WI38 (cell line): ENCODE measurements at regions not wholly inside any gene's neighbourhood (a gene's known extent, or its start where the extent isn't known, plus 50 kb on each side); places are given as distances from the start of the nearest gene placed in this dataset.

Experiments
- H3K4me3 ChIP-seq: 2 replicates; pipeline ENCODE4 v1.5.1; 2011; ENCODE audit warnings: low read depth, mild to moderate bottlenecking, control low read depth, low read length
- CTCF ChIP-seq: IDR thresholded peaks from 2 replicates; pipeline ENCODE4 v1.5.1; 2012; ENCODE audit warnings: low read depth, mild to moderate bottlenecking, control low read depth, low read length

- no peak overlapping the region for H3K4me3 ChIP-seq
- TF ChIP-seq CTCF, result no peak
These were observed 408.2 kb downstream of the SEC14L1 start for GRCh38 chr17:77548967-77549366.

GRCh38 chr17:77549726-77550366, 408.7 kb upstream of the TNRC6C start:
- H3K4me3 ChIP-seq, result no peak overlapping the region
- no peak for TF ChIP-seq CTCF

- H3K4me3 ChIP-seq, result no peak overlapping the region
- no peak for TF ChIP-seq CTCF
These were observed 404.9 kb upstream of the TNRC6C start for GRCh38 chr17:77553459-77554066.

- no peak for TF ChIP-seq CTCF
- H3K4me3 ChIP-seq, result no peak overlapping the region
These were observed 403.3 kb upstream of the TNRC6C start for GRCh38 chr17:77555121-77555591.

- no peak overlapping the region for H3K4me3 ChIP-seq
- TF ChIP-seq CTCF, result no peak
These were observed 402.7 kb upstream of the TNRC6C start for GRCh38 chr17:77555741-77556291.

- TF ChIP-seq CTCF, result no peak
- H3K4me3 ChIP-seq, result no peak overlapping the region
These were observed 402.0 kb upstream of the TNRC6C start for GRCh38 chr17:77556383-77557061.
